NT2/D1 (cell line): ENCODE measurements at regions not wholly inside any gene's neighbourhood (a gene's known extent, or its start where the extent isn't known, plus 50 kb on each side); places are given as distances from the start of the nearest gene placed in this dataset.

Source experiments
- DNase-seq: peaks from one replicate; pipeline ENCODE4 v3.0.0-alpha.2; 2011; ENCODE audit warnings: low read depth, low spot score
- H3K27me3 ChIP-seq: 2 replicates; pipeline ENCODE4 v1.6.0; 2011; ENCODE audit warnings: mild to moderate bottlenecking; ENCODE audit not compliant: insufficient read length, insufficient read depth
- H3K36me3 ChIP-seq: 2 replicates; pipeline ENCODE4 v1.6.1; 2011; ENCODE audit warnings: mild to moderate bottlenecking, low read length, mixed read lengths; ENCODE audit not compliant: insufficient read depth, insufficient read length
- H3K4me1 ChIP-seq: 2 replicates; pipeline ENCODE4 v1.5.1; 2011; ENCODE audit not compliant: insufficient read depth, insufficient read length
- H3K4me3 ChIP-seq: 2 replicates; pipeline ENCODE4 v1.5.1; 2011; ENCODE audit warnings: low read depth; ENCODE audit not compliant: insufficient read length
- H3K9ac ChIP-seq: 2 replicates; pipeline ENCODE4 v1.6.0; 2011; ENCODE audit warnings: low read depth; ENCODE audit not compliant: insufficient read length
- H3K9me3 ChIP-seq: 2 replicates; pipeline ENCODE4 v1.5.1; 2011; ENCODE audit warnings: mild to moderate bottlenecking, low read length; ENCODE audit not compliant: insufficient read depth
- SUZ12 ChIP-seq: IDR thresholded peaks from 2 replicates; pipeline ENCODE4 v1.6.1; 2011; ENCODE audit not compliant: insufficient read length, insufficient read depth; ENCODE audit errors: extremely low read depth
- YY1 ChIP-seq: IDR thresholded peaks from 2 replicates; pipeline ENCODE4 v1.6.1; 2011; ENCODE audit not compliant: insufficient read length, insufficient read depth
- ZNF274 ChIP-seq: IDR thresholded peaks from 2 replicates; pipeline ENCODE4 v1.6.1; 2011; ENCODE audit warnings: mild to moderate bottlenecking, low read depth, low read length

DNA sequence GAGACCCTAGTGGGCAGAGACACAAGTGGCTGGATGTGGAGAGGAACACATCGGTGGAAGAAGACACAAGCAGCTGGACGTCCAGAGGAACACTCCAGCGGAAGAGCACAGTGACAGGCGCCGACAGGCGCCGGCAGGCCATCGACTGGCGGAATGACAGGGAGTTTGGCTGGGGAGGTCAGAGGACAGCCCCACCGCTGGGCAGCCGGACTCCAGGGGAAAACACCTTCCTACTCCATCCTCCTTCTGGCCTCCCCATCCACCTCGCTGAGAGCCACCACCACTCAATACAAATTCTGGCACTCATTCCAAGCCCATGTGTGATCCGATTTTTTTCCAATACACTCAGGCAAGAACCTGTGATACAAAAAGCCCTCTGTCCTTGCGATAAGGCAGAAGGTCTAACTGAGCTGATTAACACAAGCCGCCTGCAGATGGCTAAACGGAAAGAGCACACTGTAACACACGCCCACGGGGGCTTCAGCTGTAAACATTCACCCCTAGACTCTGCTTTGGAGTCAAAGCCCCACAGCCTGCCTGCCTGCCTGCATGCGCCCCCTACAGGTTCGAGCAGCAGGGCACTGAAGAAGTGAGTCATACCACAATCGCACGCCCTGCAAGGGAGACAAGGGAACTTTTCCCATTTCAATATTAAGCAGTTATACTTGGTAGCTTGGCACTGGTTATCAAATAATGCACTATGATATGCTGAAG, 50.2 kb upstream of the LRP1B start:
- H3K9ac ChIP-seq, result peak overlapping the region; percentile 17
- H3K36me3 ChIP-seq, result no peaks in the 10 kb centered on the region
- H3K9me3 ChIP-seq, result no peaks in the 10 kb centered on the region
- TF ChIP-seq ZNF274 (no peak), YY1 (no peak), SUZ12 (no peak)
- no peak overlapping the region for H3K4me3 ChIP-seq
- DNase-seq, result peak; percentile 46
- no peaks in the 10 kb centered on the region for H3K4me1 ChIP-seq
- H3K27me3 ChIP-seq, result no peaks in the 10 kb centered on the region
